NCI-H146 treated with DMSO at 0.1 percent for 48 hours (cell line): ENCODE measurements at regions not wholly inside any gene's neighbourhood (a gene's known extent, or its start where the extent isn't known, plus 50 kb on each side); places are given as distances from the start of the nearest gene placed in this dataset.
A peak's percentile ranks its signal among the peaks of the same experiment; 100 is the strongest.
"Not testable (repeated sequence)": the region's sequence is repeated elsewhere in the genome, so short reads cannot be mapped to it uniquely, and the experiment has no call there.

Experiments used
- DNase-seq: peaks from one replicate; lab custom pipeline; 2025; ENCODE audit not compliant: unreplicated experiment; lab: John Stamatoyannopoulos, UW

DNA sequence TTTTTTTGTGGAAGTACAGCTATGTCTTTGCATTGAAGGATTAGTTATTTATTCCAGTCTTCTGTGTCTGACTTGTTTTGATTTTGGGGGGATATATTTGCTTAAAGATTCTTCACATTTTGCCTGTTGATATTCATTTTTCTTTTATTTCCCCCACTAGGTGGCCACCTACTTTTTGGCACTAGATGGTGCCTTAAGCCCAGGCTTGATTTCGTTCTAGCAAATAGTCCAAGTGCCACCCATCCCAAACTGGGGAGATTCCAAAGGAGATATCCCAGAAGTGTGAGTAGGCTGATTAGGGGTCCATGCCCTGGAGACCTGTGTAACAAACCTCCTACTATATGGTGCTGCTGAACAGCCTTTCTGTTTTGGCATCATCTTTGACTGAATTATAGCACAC, 80.0 kb upstream of the SPATA16 start:
- DNase-seq, result no peak

DNA sequence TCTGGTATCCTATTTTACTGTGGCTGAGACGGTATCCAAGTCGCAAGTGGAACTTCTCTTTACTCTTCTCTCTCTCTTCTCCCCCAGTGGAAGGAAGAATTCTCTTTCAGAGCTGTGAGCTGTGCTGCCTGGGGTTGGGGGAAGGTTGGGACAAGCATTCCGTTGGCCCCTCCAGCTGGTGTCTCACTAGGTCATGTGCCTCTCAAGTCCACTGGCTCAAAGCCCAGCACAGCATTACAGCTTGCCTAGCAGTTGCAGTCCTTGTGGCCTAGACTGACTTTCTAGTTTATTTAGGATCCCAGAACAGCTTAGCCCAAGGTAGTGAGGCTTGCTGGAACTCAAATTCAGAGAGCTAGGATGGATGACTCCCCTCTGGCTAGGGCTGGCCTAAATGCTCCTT, 76.1 kb upstream of the SPATA16 start:
- no peak for DNase-seq

- no peak for DNase-seq
Measured at GRCh38 chr3:173216063-173216462, 75.0 kb upstream of the SPATA16 start.

DNA sequence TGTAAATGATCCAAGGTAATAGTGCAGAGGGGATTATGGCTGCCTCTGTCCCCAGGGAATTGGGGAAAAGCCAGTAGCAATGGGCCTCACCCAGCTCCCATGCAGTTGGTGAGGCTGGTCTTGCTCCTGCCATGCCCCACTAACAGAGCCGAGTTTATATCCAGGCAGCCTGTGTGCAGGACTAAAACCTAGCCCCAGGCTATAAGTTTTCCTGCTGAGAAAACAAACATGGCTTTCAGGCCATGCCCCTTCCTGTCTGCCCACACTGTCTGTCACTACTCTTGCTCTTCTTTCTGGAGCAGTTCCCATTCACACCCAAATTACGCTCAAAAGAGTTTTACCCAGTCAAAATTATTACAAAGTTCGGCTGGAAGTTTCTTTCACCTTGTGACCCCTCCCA, 73.5 kb upstream of the SPATA16 start:
- DNase-seq, result peak; percentile 33

- no peak for DNase-seq
Measured at GRCh38 chr3:173199568-173199967, 58.5 kb upstream of the SPATA16 start.

GRCh38 chr3:173194868-173195267, 53.8 kb upstream of the SPATA16 start:
- not testable (repeated sequence) for DNase-seq

GRCh38 chr3:173191611-173192010, 50.6 kb upstream of the SPATA16 start:
- DNase-seq, result no peak
